Endothelial cell of umbilical vein (primary cell): ENCODE measurements at regions not wholly inside any gene's neighbourhood (a gene's known extent, or its start where the extent isn't known, plus 50 kb on each side); places are given as distances from the start of the nearest gene placed in this dataset.

Experiments used
- POLR2A ChIP-seq: IDR thresholded peaks from 2 replicates; pipeline ENCODE4 v1.6.1; 2012; ENCODE audit warnings: low read depth, mild to moderate bottlenecking, control low read depth, low read length
- TF ChIP-seq, protein P1 (sequence below), 2 donors: IDR thresholded peaks; 1 replicate in 1 of 2; 2 replicates in 1 of 2; pipeline ENCODE4 v1.5.1; 2011; ENCODE audit warnings: low read length in 2 of 2, mild to moderate bottlenecking in 2 of 2, moderate library complexity in 2 of 2, control low read depth in 1 of 2, inconsistent platforms in 1 of 2, low read depth in 1 of 2; ENCODE audit not compliant: insufficient read depth in 1 of 2; ENCODE audit errors: extremely low read depth in 1 of 2
- TF ChIP-seq, protein P2 (sequence below): IDR thresholded peaks from 2 replicates; pipeline ENCODE4 v1.6.1; 2011; ENCODE audit not compliant: insufficient read depth, insufficient read length

DNA sequence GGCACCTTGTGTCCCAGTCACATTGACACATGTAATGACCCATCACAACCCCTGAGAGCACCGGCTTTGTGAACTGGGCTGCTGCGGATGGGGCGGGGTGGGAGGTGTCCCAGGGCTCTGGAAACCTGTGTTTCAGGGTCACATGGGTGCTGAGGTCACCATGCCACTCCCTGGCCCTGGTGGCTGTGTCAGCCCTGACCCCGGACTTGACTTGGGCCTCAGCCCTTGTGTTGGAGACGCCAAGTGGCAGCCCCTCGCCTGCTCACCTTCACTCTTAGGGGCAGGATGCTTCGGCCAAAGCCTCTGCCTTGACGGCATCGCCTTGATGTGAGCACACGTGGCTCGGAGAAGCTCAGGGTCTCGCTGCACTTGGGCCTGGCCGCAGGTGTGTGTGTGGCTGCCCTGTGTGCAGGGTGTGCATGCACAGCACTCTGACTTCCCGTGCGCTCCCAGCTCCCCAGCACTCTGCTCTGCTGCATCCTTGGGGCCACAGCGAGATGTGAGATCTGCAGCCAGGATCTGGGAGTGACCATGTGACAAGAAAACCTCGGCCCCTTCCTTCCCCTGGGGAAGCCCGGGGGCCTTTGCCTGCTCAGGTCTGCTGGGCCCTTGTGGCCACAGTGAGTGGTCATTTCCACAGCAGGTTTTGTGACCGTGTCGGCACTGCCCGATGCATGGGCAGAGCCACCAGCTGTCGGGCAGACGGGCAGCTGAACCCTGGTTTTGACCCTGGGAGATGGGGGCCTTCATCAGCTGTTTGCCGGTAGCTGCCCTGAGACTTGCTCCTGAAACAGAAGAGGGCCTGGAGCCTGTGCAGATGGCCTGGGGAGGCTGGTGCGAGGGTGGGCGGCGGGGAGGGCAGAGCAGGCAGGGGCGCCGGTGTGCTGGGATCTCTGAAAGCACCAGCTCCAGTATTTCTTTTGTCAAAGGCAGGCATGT lies 167.4 kb downstream of the KIF26A start:
- TF ChIP-seq, protein P1, sequence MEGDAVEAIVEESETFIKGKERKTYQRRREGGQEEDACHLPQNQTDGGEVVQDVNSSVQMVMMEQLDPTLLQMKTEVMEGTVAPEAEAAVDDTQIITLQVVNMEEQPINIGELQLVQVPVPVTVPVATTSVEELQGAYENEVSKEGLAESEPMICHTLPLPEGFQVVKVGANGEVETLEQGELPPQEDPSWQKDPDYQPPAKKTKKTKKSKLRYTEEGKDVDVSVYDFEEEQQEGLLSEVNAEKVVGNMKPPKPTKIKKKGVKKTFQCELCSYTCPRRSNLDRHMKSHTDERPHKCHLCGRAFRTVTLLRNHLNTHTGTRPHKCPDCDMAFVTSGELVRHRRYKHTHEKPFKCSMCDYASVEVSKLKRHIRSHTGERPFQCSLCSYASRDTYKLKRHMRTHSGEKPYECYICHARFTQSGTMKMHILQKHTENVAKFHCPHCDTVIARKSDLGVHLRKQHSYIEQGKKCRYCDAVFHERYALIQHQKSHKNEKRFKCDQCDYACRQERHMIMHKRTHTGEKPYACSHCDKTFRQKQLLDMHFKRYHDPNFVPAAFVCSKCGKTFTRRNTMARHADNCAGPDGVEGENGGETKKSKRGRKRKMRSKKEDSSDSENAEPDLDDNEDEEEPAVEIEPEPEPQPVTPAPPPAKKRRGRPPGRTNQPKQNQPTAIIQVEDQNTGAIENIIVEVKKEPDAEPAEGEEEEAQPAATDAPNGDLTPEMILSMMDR (IDR thresholded peaks at IDR 0.05; ENCODE audit: extremely low read depth in 1 of 2, insufficient read depth in 1 of 2, low read depth in 1 of 2, low read length in 2 of 2): no peak
- no peak for TF ChIP-seq POLR2A
- TF ChIP-seq, protein P2, sequence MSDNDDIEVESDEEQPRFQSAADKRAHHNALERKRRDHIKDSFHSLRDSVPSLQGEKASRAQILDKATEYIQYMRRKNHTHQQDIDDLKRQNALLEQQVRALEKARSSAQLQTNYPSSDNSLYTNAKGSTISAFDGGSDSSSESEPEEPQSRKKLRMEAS: no peak
